ENCODE measurements at regions not wholly inside any gene's neighbourhood (a gene's known extent, or its start where the extent isn't known, plus 50 kb on each side); places are given as distances from the start of the nearest gene placed in this dataset.

- H3K4me2 ChIP-seq (ENCODE audit: low read depth, low read length, poor library complexity, severe bottlenecking), result no peak overlapping the region
- no peaks in the 10 kb centered on the region for H3K9me2 ChIP-seq (replicated peaks; ENCODE audit: low read depth, low read length)
- H3K4me3 ChIP-seq (ENCODE audit: low read length, poor library complexity, severe bottlenecking), result no peak overlapping the region
- TF ChIP-seq EZH2phosphoT487 (IDR thresholded peaks at IDR 0.05; ENCODE audit: borderline replicate concordance), result no peak
- TF ChIP-seq CTCF (conservative IDR thresholded peaks at IDR 0.05; ENCODE audit: low read length), result no peak
- H3K9me3 ChIP-seq (ENCODE audit: insufficient read depth, low read depth, low read length), result no peaks in the 10 kb centered on the region
- H3K4me1 ChIP-seq (ENCODE audit: insufficient read depth, low read length, poor library complexity, severe bottlenecking), result no peaks in the 10 kb centered on the region
- no peak overlapping the region for H2AFZ ChIP-seq (ENCODE audit: low read length)
- H3K9ac ChIP-seq (ENCODE audit: low read depth, low read length, poor library complexity, severe bottlenecking), result no peak overlapping the region
- no peaks in the 10 kb centered on the region for H3K36me3 ChIP-seq (ENCODE audit: insufficient read depth, low read length)
- no peaks in the 10 kb centered on the region for H3K79me2 ChIP-seq (ENCODE audit: insufficient read depth, low read length)
- no peaks in the 10 kb centered on the region for H3F3A ChIP-seq (ENCODE audit: low read depth)
- H4K20me1 ChIP-seq (ENCODE audit: insufficient read depth, low read length, poor library complexity, severe bottlenecking), result no peaks in the 10 kb centered on the region
- no peaks in the 10 kb centered on the region for H3K27me3 ChIP-seq (ENCODE audit: insufficient read depth, low read length, poor library complexity, severe bottlenecking)
These were observed 534.9 kb downstream of the QKI start for GRCh38 chr6:163949431-163949830.

- Histone ChIP-seq H2AFZ (ENCODE audit: low read length) (no peak overlapping the region), H3K9ac (ENCODE audit: low read depth, low read length, poor library complexity, severe bottlenecking) (no peak overlapping the region), H3K9me2 (replicated peaks; ENCODE audit: low read depth, low read length) (no peaks in the 10 kb centered on the region), H3K4me3 (ENCODE audit: low read length, poor library complexity, severe bottlenecking) (no peak overlapping the region), H3K9me3 (ENCODE audit: insufficient read depth, low read depth, low read length) (no peaks in the 10 kb centered on the region), H3K36me3 (ENCODE audit: insufficient read depth, low read length) (no peaks in the 10 kb centered on the region), H3K79me2 (ENCODE audit: insufficient read depth, low read length) (no peaks in the 10 kb centered on the region), H3K4me1 (ENCODE audit: insufficient read depth, low read length, poor library complexity, severe bottlenecking) (no peaks in the 10 kb centered on the region), H3F3A (ENCODE audit: low read depth) (no peaks in the 10 kb centered on the region), H3K27me3 (ENCODE audit: insufficient read depth, low read length, poor library complexity, severe bottlenecking) (no peaks in the 10 kb centered on the region), H3K4me2 (ENCODE audit: low read depth, low read length, poor library complexity, severe bottlenecking) (no peak overlapping the region), H4K20me1 (ENCODE audit: insufficient read depth, low read length, poor library complexity, severe bottlenecking) (no peaks in the 10 kb centered on the region)
- no peak for TF ChIP-seq EZH2phosphoT487 (IDR thresholded peaks at IDR 0.05; ENCODE audit: borderline replicate concordance)
- no peak for TF ChIP-seq CTCF (conservative IDR thresholded peaks at IDR 0.05; ENCODE audit: low read length)
These were observed 533.7 kb downstream of the QKI start for GRCh38 chr6:163948250-163948649.

- no peaks in the 10 kb centered on the region for H4K20me1 ChIP-seq (ENCODE audit: insufficient read depth, low read length, poor library complexity, severe bottlenecking)
- no peaks in the 10 kb centered on the region for H3K36me3 ChIP-seq (ENCODE audit: insufficient read depth, low read length)
- no peaks in the 10 kb centered on the region for H3K9me2 ChIP-seq (replicated peaks; ENCODE audit: low read depth, low read length)
- no peak overlapping the region for H3K9ac ChIP-seq (ENCODE audit: low read depth, low read length, poor library complexity, severe bottlenecking)
- no peak overlapping the region for H3K4me3 ChIP-seq (ENCODE audit: low read length, poor library complexity, severe bottlenecking)
- no peak overlapping the region for H3K4me2 ChIP-seq (ENCODE audit: low read depth, low read length, poor library complexity, severe bottlenecking)
- TF ChIP-seq CTCF (conservative IDR thresholded peaks at IDR 0.05; ENCODE audit: low read length) (no peak), EZH2phosphoT487 (IDR thresholded peaks at IDR 0.05; ENCODE audit: borderline replicate concordance) (no peak)
- no peaks in the 10 kb centered on the region for H3K27me3 ChIP-seq (ENCODE audit: insufficient read depth, low read length, poor library complexity, severe bottlenecking)
- no peaks in the 10 kb centered on the region for H3K79me2 ChIP-seq (ENCODE audit: insufficient read depth, low read length)
- no peaks in the 10 kb centered on the region for H3K9me3 ChIP-seq (ENCODE audit: insufficient read depth, low read depth, low read length)
- H3K4me1 ChIP-seq (ENCODE audit: insufficient read depth, low read length, poor library complexity, severe bottlenecking), result no peaks in the 10 kb centered on the region
- H2AFZ ChIP-seq (ENCODE audit: low read length), result no peak overlapping the region
- H3F3A ChIP-seq (ENCODE audit: low read depth), result no peaks in the 10 kb centered on the region
These were observed 532.8 kb downstream of the QKI start for GRCh38 chr6:163947276-163947675.
